SW480 (cell line): ENCODE measurements at regions not wholly inside any gene's neighbourhood (a gene's known extent, or its start where the extent isn't known, plus 50 kb on each side); places are given as distances from the start of the nearest gene placed in this dataset.

Experiments
- DNase-seq: peaks from one replicate; pipeline ENCODE4 v3.0.0-alpha.2; 2016; ENCODE audit warnings: low spot score

GRCh38 chr11:23336961-23337360 lies 476.7 kb upstream of the CCDC179 start:
- DNase-seq, result no peak

- no peak for DNase-seq
Measured at GRCh38 chr11:23353611-23354010, 493.3 kb upstream of the CCDC179 start.

- peak; percentile 94 for DNase-seq
Measured at GRCh38 chr11:23359297-23359696, 499.0 kb upstream of the CCDC179 start.

GRCh38 chr11:23364076-23364475 lies 503.8 kb upstream of the CCDC179 start:
- no peak for DNase-seq

- DNase-seq, result no peak
Measured at GRCh38 chr11:23370580-23371275, 510.5 kb upstream of the CCDC179 start.

- no peak for DNase-seq
Measured at GRCh38 chr11:23377909-23378308, 517.6 kb upstream of the CCDC179 start.

GRCh38 chr11:23391031-23391430 lies 530.8 kb upstream of the CCDC179 start:
- DNase-seq, result no peak

GRCh38 chr11:23398052-23398451 lies 537.8 kb upstream of the CCDC179 start:
- DNase-seq, result no peak

GRCh38 chr11:23399995-23400394 lies 539.7 kb upstream of the CCDC179 start:
- DNase-seq, result no peak

GRCh38 chr11:23403210-23404185 lies 543.2 kb upstream of the CCDC179 start:
- no peak for DNase-seq

GRCh38 chr11:23404225-23405160 lies 544.2 kb upstream of the CCDC179 start:
- no peak for DNase-seq

- DNase-seq, result no peak
Measured at GRCh38 chr11:23405350-23405937, 545.2 kb upstream of the CCDC179 start.

- no peak for DNase-seq
Measured at GRCh38 chr11:23406131-23406819, 546.0 kb upstream of the CCDC179 start.

- no peak for DNase-seq
Measured at GRCh38 chr11:23413057-23413456, 552.8 kb upstream of the CCDC179 start.

- no peak for DNase-seq
Measured at GRCh38 chr11:23423104-23423503, 562.8 kb upstream of the CCDC179 start.

- no peak for DNase-seq
Measured at GRCh38 chr11:23423656-23424055, 563.4 kb upstream of the CCDC179 start.

- no peak for DNase-seq
Measured at GRCh38 chr11:23425381-23425780, 565.1 kb upstream of the CCDC179 start.

- DNase-seq, result no peak
Measured at GRCh38 chr11:23429569-23429968, 569.3 kb upstream of the CCDC179 start.

GRCh38 chr11:23453522-23453921 lies 593.2 kb upstream of the CCDC179 start:
- DNase-seq, result no peak

GRCh38 chr11:23455321-23455891 lies 595.1 kb upstream of the CCDC179 start:
- no peak for DNase-seq

- DNase-seq, result no peak
Measured at GRCh38 chr11:23457641-23458040, 597.4 kb upstream of the CCDC179 start.
